Right ventricle myocardium superior (tissue), 1 donor: ENCODE measurements at regions not wholly inside any gene's neighbourhood (a gene's known extent, or its start where the extent isn't known, plus 50 kb on each side); places are given as distances from the start of the nearest gene placed in this dataset.
"Not testable (repeated sequence)": the region's sequence is repeated elsewhere in the genome, so short reads cannot be mapped to it uniquely, and the experiment has no call there.

Experiments used
- ATAC-seq: fragments of 200-7000 bp; cut with Tn5 transposase; one replicate; pipeline ENCODE4 v1.9.1; 2020; ENCODE audit warnings: mild to moderate bottlenecking; ENCODE audit not compliant: poor library complexity
- DNase-seq: peaks from one replicate; pipeline ENCODE4 v3.0.0-alpha.2; 2020
- intact Hi-C: fragments of 100-400 bp; cut with DNase I; formaldehyde crosslinking; loops from one replicate; pipeline ENCODE4 v1.11.2; 2022
- donor health status: DM: no; HTN: yes; CAD: no; lungs with severe emphysema.

- peak; percentile 72 for ATAC-seq
- intact Hi-C loops: no loop called here
- DNase-seq: no peak
Observed at GRCh38 chr9:715743-716400, 125.6 kb upstream of the DMRT1 start.

- intact Hi-C loops: no loop called here
- DNase-seq: no peak
- ATAC-seq: no peak
Observed at GRCh38 chr9:717722-718121, 123.8 kb upstream of the DMRT1 start.

DNA sequence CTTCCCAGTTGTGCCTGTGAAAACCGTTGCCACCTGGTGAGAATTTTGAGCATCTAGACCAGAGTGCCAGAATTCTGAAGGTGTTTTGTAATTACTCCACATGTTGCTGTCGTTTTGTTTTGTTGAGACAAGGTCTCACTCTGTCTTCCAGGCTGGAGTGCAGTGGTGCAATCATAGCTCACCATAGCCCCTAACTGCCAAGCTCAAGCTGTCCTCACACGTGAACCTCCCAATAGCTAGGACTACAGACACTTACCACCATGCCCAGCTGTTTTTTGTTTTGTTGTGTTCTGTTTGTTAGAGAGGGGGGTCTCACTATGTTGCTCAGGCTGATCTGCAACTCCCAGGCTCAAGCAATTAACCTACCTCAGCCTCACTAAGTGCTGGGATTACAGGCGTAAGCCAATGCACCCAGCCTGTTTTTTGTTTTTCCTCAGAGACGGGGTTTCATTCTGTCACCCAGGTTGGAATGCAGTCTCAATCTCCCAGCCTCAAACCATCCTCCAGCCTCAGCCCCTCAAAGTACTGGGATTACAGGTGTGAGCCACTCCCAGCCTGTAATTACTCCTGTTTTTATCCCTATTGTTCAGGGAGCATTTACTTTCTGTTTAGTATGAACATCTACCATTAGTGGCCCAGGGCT lies 121.1 kb upstream of the DMRT1 start:
- intact Hi-C loops: no loop called here
- ATAC-seq (peak; percentile 19), DNase-seq (no peak)

DNA sequence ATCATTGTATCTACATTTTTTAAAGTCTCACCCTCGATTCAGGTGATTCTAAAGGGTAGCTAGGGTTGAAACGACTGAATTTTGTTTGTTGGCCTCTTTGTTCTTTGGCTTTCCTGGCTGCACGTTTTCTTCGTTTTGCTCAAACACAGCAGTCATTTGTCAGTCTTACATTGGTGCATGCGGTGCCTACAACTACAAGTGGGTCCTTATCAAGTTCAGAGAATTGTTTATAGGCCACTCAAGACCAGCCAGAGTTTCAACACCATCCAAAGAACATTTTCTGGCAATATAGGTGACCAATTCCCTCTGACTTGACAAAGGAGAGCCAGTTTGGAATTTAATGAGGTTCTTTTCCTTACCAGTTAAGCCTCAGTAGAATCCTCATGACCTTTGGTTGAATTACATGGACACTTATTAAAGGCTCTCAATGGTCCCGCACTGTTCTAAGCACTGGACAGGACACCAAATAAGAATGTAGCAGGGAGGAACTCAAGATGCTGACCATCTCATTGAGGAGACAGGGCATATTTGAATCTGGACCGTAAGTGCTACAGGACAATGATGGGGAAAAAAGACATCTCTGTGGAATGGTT lies 119.0 kb upstream of the DMRT1 start:
- no peak for DNase-seq
- intact Hi-C loops: no loop called here
- no peak for ATAC-seq

GRCh38 chr9:724461-724860 lies 117.0 kb upstream of the DMRT1 start:
- ATAC-seq, DNase-seq, intact Hi-C loops: not testable (repeated sequence)

DNA sequence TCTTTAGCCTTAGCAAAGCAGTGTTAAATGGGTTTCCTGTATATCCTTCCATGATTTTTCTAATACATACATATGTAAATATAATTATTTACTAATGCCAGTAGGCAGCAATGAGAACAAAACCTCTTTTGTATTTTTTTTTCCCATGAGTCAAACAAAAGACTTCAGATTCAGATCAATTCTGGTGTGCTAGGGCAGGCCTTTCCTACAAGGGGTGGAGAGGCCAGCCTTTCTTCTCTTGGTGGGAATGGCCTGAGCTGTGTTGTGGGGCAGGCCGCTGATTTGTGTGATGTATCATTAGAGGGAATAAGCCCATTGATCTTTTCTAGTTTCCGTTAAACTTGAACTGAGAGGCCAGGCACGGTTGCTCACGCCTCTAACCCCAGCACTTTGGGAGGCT lies 115.5 kb upstream of the DMRT1 start:
- ATAC-seq (no peak), DNase-seq (no peak)
- intact Hi-C loops: no loop called here

DNA sequence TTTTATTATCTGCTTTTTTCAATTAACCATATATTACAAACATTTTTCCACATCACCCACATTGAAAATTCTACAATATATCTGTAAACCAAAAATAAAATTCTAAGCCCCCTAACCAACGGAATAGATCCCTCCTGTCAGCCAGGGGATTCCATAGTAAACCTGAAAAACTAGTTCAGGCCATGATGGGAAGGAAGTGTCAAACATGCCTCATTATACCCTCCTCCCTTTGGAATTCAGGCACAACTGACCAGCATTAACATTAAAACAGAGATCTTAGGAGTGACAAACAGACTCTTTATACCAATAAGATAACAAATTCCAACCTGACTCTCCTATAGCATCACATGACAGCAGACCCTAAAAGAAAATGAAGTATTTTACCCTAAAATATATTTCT lies 113.7 kb upstream of the DMRT1 start:
- intact Hi-C loops: no loop called here
- ATAC-seq (no peak), DNase-seq (no peak)

GRCh38 chr9:728535-728934 lies 113.0 kb upstream of the DMRT1 start:
- DNase-seq: no peak
- no peak for ATAC-seq
- intact Hi-C loops: no loop called here

GRCh38 chr9:731474-731873 lies 110.0 kb upstream of the DMRT1 start:
- intact Hi-C loops: no loop called here
- no peak for ATAC-seq
- no peak for DNase-seq

DNA sequence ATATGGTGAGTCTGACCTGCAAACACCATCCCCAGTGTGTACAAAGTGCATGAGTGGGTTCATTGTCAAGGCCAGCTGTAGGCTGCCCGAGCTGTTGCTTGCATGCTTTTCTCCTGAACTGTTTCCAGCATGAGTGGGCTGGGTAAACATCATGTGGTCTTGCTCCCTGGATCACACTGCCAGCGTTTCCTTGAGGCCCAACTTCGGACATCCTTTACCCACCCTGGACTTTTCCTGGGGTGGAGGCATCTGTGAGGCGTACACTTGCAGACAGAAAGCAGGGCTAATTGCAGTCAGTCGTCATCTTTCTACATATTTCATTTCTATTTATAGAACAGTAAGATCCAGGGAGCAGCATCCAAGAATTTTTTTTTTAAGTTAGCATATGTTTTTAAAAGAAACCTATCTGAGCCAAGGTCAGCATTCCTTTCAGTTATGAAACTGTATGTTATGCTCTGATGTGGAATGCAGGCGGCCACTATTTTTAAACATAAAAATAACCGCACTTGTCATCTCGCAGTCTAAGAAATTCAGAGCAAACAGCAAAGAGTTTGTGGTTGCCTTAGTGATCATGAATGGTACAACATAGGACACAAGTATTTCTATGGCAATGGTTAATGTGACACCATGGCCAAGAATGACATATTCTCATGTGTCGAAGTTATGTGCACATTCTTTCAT lies 106.5 kb upstream of the DMRT1 start:
- intact Hi-C loops: no loop called here
- no peak for DNase-seq
- ATAC-seq: peak; percentile 36

- intact Hi-C loops: no loop called here
- ATAC-seq: peak; percentile 2
Observed at GRCh38 chr9:737400-738120, 103.9 kb upstream of the DMRT1 start.

DNA sequence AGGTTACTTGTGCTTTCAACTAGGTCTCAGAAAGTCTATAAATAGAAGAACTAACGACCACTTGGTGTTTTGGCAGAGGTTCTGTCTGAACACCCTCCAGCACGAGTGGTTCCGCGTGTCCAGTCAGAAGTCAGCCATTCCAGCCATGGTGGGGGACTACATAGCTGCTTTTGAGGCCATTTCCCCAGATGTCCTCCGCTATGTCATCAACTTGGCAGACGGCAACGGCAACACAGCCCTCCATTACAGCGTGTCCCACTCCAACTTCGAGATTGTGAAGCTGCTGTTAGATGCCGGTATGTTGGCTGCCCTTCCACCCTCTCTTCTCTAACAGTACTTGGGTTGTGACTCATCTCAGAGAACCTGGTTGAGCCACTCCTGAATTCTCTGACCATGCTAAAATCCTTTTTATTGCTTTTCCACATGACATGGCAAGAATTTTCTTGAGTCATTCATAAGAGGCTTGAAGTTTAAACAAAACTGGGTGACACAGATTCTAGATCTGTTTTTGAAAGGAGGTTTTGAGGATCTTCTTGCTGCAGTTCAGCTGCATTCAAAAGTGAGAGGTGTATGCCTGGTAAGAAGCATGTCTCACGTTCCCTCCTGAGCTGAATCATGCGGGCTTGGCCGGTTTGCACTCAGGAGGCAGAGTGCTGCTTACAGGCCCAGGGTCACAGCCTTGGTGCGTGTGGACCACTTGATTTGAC lies 103.1 kb upstream of the DMRT1 start:
- ATAC-seq (peak; percentile 74), DNase-seq (peak; percentile 71)
- intact Hi-C loops: no loop called here

More at GRCh38 chr9:737400-738120, 103.9 kb upstream of the DMRT1 start:
- DNase-seq: no peak

- intact Hi-C loops: no loop called here
- no peak for ATAC-seq
Observed at GRCh38 chr9:739362-739761, 102.1 kb upstream of the DMRT1 start.

GRCh38 chr9:740221-740620 lies 101.3 kb upstream of the DMRT1 start:
- intact Hi-C loops: no loop called here
- ATAC-seq: no peak
- DNase-seq: no peak

More at GRCh38 chr9:739362-739761, 102.1 kb upstream of the DMRT1 start:
- DNase-seq: no peak

DNA sequence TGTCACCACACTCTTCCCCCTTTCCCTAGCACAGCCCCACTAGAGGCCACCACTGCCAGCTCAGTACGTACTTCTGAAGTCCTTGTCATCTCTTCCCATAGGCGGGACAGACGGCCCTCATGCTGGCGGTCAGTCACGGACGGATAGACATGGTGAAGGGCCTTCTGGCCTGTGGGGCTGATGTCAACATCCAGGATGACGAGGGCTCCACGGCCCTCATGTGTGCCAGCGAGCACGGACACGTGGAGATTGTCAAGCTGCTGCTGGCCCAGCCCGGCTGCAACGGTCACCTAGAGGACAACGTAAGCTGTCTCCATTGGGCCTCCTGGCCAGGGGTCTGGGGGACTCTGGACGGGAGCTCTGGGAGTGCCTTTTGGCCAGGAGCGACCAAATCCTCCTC lies 99.4 kb upstream of the DMRT1 start:
- no peak for DNase-seq
- intact Hi-C loops: no loop called here

DNA sequence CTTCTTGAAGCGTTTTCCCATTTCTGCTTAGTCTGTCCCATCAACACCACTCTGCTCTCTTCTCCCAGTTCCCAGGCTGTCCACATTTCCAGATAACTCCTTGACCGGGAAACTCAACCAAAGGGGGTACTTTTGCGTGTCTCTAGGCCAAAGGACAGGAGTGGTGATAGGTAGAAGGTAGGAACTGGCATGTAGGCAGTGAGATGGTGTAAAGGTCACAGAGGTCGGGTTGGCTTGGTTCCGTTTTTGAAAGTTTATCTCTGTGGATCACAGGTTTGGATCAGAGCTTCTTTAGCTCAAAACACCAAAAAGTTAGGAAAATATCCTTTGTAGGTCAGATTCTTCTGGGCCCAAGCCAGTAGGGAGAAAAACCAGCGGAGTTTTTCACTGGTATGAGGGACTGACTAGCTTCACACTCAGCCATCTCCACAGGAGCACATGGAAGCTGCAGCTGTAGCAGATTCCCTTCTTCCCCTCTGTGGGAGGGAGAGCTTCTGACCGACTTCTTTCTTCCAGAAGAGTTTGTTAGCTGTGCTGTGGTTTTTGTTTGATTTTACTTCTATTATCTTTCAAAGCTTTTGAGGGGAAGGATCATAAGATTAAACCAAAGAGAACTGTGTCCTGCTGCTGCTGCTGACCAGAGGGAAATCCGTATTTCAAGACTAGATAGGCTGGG lies 98.4 kb upstream of the DMRT1 start:
- intact Hi-C loops: no loop called here
- ATAC-seq: no peak
- DNase-seq: no peak

More for the DNA sequence above, 99.4 kb upstream of the DMRT1 start:
- ATAC-seq: no peak

DNA sequence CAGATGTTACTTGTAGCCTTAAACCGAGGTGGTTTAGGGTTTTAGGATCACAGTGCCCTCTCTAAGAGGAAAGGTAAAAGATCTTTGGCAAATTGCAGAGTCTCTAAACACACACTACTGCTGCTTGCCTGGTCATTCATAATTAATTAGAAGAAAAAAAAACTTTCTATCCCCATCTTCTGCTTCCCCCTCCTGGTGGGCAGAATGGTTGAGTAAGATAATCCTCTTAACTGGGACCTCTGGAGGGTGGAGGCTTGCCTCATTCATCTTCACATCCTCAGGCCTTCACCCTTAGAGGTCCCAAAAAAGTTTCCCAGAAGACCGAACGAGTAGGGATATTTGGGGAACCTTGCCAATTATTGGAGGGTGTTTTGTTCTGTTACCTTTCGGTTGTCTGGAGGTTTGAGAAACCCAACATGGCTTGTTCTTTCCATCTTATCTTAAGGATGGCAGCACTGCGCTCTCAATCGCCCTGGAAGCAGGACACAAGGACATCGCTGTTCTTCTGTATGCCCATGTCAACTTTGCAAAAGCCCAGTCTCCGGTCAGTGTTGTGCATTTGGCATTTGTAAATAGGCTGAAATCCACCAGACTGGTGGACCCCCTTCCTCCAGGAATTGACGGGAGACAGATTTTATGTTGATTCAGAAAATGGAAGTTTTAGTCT lies 97.3 kb upstream of the DMRT1 start:
- DNase-seq: no peak
- intact Hi-C loops: no loop called here
- ATAC-seq: no peak
